Psoas muscle (tissue), 7 donors: ENCODE measurements at regions not wholly inside any gene's neighbourhood (a gene's known extent, or its start where the extent isn't known, plus 50 kb on each side); places are given as distances from the start of the nearest gene placed in this dataset.

Source experiments
- ATAC-seq, 4 donors: fragments of 200-7000 bp; cut with Tn5 transposase; one replicate each; pipeline ENCODE4 v1.9.1; 2020; ENCODE audit warnings: moderate library complexity in 3 of 4, mild to moderate bottlenecking in 2 of 4
- DNase-seq, 2 donors: peaks; one replicate each; pipeline ENCODE4 v3.0.0-alpha.2; 2020
- H3K27ac ChIP-seq: fragments of 200-600 bp; one replicate; pipeline ENCODE4 v1.8.0; 2022
- H3K27me3 ChIP-seq, 3 donors: fragments of 200-600 bp in 1 of 3; one replicate each; pipeline versions ENCODE4 v1.6.1 to v1.8.0; 2013 to 2022; ENCODE audit warnings: low read length in 2 of 3, mild to moderate bottlenecking in 2 of 3, moderate library complexity in 1 of 3; ENCODE audit not compliant: insufficient read depth in 3 of 3
- H3K36me3 ChIP-seq, 2 donors: fragments of 200-600 bp in 1 of 2; one replicate each; pipeline versions ENCODE4 v1.6.1 to v1.8.0; 2013 to 2022; ENCODE audit warnings: low read depth in 1 of 2, mild to moderate bottlenecking in 1 of 2, moderate library complexity in 1 of 2; ENCODE audit not compliant: insufficient read depth in 1 of 2
- H3K4me1 ChIP-seq: fragments of 200-600 bp; one replicate; pipeline ENCODE4 v1.8.0; 2022
- H3K4me3 ChIP-seq: fragments of 200-600 bp; one replicate; pipeline ENCODE4 v1.8.0; 2022; ENCODE audit warnings: mild to moderate bottlenecking
- H3K9me3 ChIP-seq: fragments of 200-600 bp; one replicate; pipeline ENCODE4 v1.8.0; 2022
- CTCF ChIP-seq: fragments of 200-600 bp; IDR thresholded peaks from one replicate; pipeline ENCODE4 v1.8.0; 2022; ENCODE audit warnings: antibody characterized with exemption
- WGBS, 3 donors: extraction: QIAGEN DNeasy Blood & Tissue Kit; methylation state at CpG; one replicate each; pipeline versions ENCODE4 v1.1.6 to v1.1.7; 2013; 5-methylcytosine and 5-hydroxymethylcytosine counted together
- intact Hi-C, 2 donors: fragments of 100-400 bp; cut with DNase I; formaldehyde crosslinking; loops; one replicate each; pipeline versions ENCODE4 v1.11.0 to v1.14.2; 2022
- donor health status: healthy with polysubstance abuse.
- donor health status: DM: no; HTN: no; CAD: no; lungs with moderate emphysema.
- donor health status: Bipolar disorder and iron deficiency.
- donor health status: healthy.
- donor health status: DM: yes; HTN: yes; CAD: no.
- donor health status: DM: no; HTN: no; CAD: no.
- donor health status: DM: yes; HTN: yes; CAD: no.

GRCh38 chr12:91913124-91913523, 232.5 kb downstream of the BTG1 start:
- DNase-seq (no peak), ATAC-seq (no peak)
- H3K9me3 ChIP-seq, result no peaks in the 10 kb centered on the region
- H3K27me3 ChIP-seq, result no peaks in the 10 kb centered on the region
- no peak for TF ChIP-seq CTCF
- H3K4me3 ChIP-seq, result no peak overlapping the region
- intact Hi-C loops, result no loop called here
- no peak overlapping the region for H3K27ac ChIP-seq
- no peaks in the 10 kb centered on the region for H3K4me1 ChIP-seq
- H3K36me3 ChIP-seq, result no peaks in the 10 kb centered on the region

- no peak for TF ChIP-seq CTCF
- H3K36me3 ChIP-seq, result no peaks in the 10 kb centered on the region
- H3K27me3 ChIP-seq, result no peaks in the 10 kb centered on the region
- intact Hi-C loops, result no loop called here
- H3K9me3 ChIP-seq, result no peaks in the 10 kb centered on the region
- ATAC-seq (no peak), DNase-seq (no peak)
- H3K27ac ChIP-seq, result no peak overlapping the region
- 91 to 100% (median 96%) methylated on average over 1 of the region's 1 CpG for WGBS, 3 donors
- H3K4me1 ChIP-seq, result no peaks in the 10 kb centered on the region
- no peak overlapping the region for H3K4me3 ChIP-seq
Observed at GRCh38 chr12:91912178-91912577, 233.5 kb downstream of the BTG1 start.

- Histone ChIP-seq H3K27ac (no peak overlapping the region), H3K4me1 (no peaks in the 10 kb centered on the region), H3K36me3 (no peaks in the 10 kb centered on the region), H3K27me3 (no peaks in the 10 kb centered on the region), H3K9me3 (no peaks in the 10 kb centered on the region), H3K4me3 (no peak overlapping the region)
- no peak for DNase-seq
- 47 to 73% (median 70%) methylated on average over 1 of the region's 1 CpG for WGBS, 3 donors
- ATAC-seq, result no peak
- no peak for TF ChIP-seq CTCF
- intact Hi-C loops, result no loop called here
Observed at GRCh38 chr12:91910871-91911388, 234.7 kb downstream of the BTG1 start.

- no peak for TF ChIP-seq CTCF
- Histone ChIP-seq H3K4me1 (no peaks in the 10 kb centered on the region), H3K4me3 (no peak overlapping the region), H3K36me3 (no peaks in the 10 kb centered on the region), H3K27me3 (no peaks in the 10 kb centered on the region), H3K27ac (no peak overlapping the region), H3K9me3 (no peaks in the 10 kb centered on the region)
- no peak for DNase-seq
- intact Hi-C loops, result no loop called here
- no peak for ATAC-seq
Observed at GRCh38 chr12:91902860-91903683, 242.6 kb downstream of the BTG1 start.
